ENCODE measurements at regions not wholly inside any gene's neighbourhood (a gene's known extent, or its start where the extent isn't known, plus 50 kb on each side); places are given as distances from the start of the nearest gene placed in this dataset.

DNA sequence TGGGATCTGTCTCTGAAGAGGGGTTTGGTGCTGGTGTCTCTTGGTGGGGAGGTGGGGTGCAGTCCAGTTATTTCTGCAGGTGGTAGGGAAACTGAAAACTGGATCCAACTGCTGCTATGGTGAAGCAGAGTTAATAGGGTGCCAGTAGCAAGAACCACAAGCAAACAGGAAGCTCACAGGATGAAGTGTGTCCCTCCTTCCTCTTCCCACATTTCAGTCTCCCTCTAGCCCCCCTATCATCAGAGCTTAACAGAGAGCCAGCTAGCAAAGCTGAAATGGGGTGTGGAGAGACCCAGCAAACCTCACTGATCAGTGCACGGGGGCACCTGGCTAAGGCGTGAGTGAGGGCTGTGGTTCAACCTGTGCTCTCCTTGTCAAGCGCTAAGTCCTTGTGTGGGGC is 69.1 kb upstream of the C12orf71 start:
- no peak for ATAC-seq (ENCODE audit: insufficient read depth, low FRiP score)
- H3K4me3 ChIP-seq, result no peak overlapping the region
- H3K9me3 ChIP-seq (ENCODE audit: control insufficient read depth in 4 of 4, insufficient read depth in 3 of 4, low read length in 3 of 4), result no peaks in the 10 kb centered on the region
- DNase-seq, result no peak
- H3K9ac ChIP-seq (ENCODE audit: insufficient read depth in 1 of 2, low read length in 2 of 2), result no peak overlapping the region
- no peaks in the 10 kb centered on the region for H3K36me3 ChIP-seq (ENCODE audit: control insufficient read depth in 4 of 4, insufficient read depth in 4 of 4, low read length in 4 of 4)
- H3K27me3 ChIP-seq (ENCODE audit: control insufficient read depth in 3 of 3, insufficient read depth in 3 of 3, low read length in 2 of 3), result no peaks in the 10 kb centered on the region
- H3K27ac ChIP-seq (ENCODE audit: low read depth in 1 of 2, low read length in 1 of 2), result no peak overlapping the region
- H3K4me1 ChIP-seq (ENCODE audit: control insufficient read depth in 5 of 5, insufficient read depth in 5 of 5, low read length in 5 of 5), result no peaks in the 10 kb centered on the region
- TF ChIP-seq, protein P1, sequence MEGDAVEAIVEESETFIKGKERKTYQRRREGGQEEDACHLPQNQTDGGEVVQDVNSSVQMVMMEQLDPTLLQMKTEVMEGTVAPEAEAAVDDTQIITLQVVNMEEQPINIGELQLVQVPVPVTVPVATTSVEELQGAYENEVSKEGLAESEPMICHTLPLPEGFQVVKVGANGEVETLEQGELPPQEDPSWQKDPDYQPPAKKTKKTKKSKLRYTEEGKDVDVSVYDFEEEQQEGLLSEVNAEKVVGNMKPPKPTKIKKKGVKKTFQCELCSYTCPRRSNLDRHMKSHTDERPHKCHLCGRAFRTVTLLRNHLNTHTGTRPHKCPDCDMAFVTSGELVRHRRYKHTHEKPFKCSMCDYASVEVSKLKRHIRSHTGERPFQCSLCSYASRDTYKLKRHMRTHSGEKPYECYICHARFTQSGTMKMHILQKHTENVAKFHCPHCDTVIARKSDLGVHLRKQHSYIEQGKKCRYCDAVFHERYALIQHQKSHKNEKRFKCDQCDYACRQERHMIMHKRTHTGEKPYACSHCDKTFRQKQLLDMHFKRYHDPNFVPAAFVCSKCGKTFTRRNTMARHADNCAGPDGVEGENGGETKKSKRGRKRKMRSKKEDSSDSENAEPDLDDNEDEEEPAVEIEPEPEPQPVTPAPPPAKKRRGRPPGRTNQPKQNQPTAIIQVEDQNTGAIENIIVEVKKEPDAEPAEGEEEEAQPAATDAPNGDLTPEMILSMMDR (IDR thresholded peaks at IDR 0.05; ENCODE audit: control extremely low read depth, extremely low read depth), result no peak
- 52 to 80% methylated on average over 3 of the region's 3 CpGs for WGBS, 2 donors

GRCh38 chr12:27158297-27158696 is 75.9 kb upstream of the C12orf71 start:
- no peaks in the 10 kb centered on the region for H3K27me3 ChIP-seq (ENCODE audit: control insufficient read depth in 3 of 3, insufficient read depth in 3 of 3, low read length in 2 of 3)
- no peaks in the 10 kb centered on the region for H3K9me3 ChIP-seq (ENCODE audit: control insufficient read depth in 4 of 4, insufficient read depth in 3 of 4, low read length in 3 of 4)
- TF ChIP-seq, protein P1 (IDR thresholded peaks at IDR 0.05; ENCODE audit: control extremely low read depth, extremely low read depth), result no peak
- no peak overlapping the region for H3K9ac ChIP-seq (ENCODE audit: insufficient read depth in 1 of 2, low read length in 2 of 2)
- H3K4me3 ChIP-seq, result no peak overlapping the region
- ATAC-seq (ENCODE audit: insufficient read depth, low FRiP score) (no peak), DNase-seq (no peak)
- H3K36me3 ChIP-seq (ENCODE audit: control insufficient read depth in 4 of 4, insufficient read depth in 4 of 4, low read length in 4 of 4), result no peaks in the 10 kb centered on the region
- 84 to 90% methylated on average over 6 of the region's 6 CpGs for WGBS, 2 donors
- no peaks in the 10 kb centered on the region for H3K4me1 ChIP-seq (ENCODE audit: control insufficient read depth in 5 of 5, insufficient read depth in 5 of 5, low read length in 5 of 5)
- H3K27ac ChIP-seq (ENCODE audit: low read depth in 1 of 2, low read length in 1 of 2), result no peak overlapping the region

GRCh38 chr12:27161458-27162228 is 79.3 kb upstream of the C12orf71 start:
- WGBS, 2 donors, result 76 to 82% methylated on average over 8 of the region's 8 CpGs
- no peak for ATAC-seq (ENCODE audit: insufficient read depth, low FRiP score)

More at GRCh38 chr12:27161458-27162228, 79.3 kb upstream of the C12orf71 start:
- H3K36me3 ChIP-seq (ENCODE audit: control insufficient read depth in 4 of 4, insufficient read depth in 4 of 4, low read length in 4 of 4), result no peaks in the 10 kb centered on the region
- no peaks in the 10 kb centered on the region for H3K4me1 ChIP-seq (ENCODE audit: control insufficient read depth in 5 of 5, insufficient read depth in 5 of 5, low read length in 5 of 5)
- no peak for DNase-seq
- H3K9ac ChIP-seq (ENCODE audit: insufficient read depth in 1 of 2, low read length in 2 of 2), result no peak overlapping the region
- TF ChIP-seq, protein P1 (IDR thresholded peaks at IDR 0.05; ENCODE audit: control extremely low read depth, extremely low read depth), result no peak
- H3K27ac ChIP-seq (ENCODE audit: low read depth in 1 of 2, low read length in 1 of 2), result no peak overlapping the region
- no peak overlapping the region for H3K4me3 ChIP-seq
- no peaks in the 10 kb centered on the region for H3K9me3 ChIP-seq (ENCODE audit: control insufficient read depth in 4 of 4, insufficient read depth in 3 of 4, low read length in 3 of 4)
- H3K27me3 ChIP-seq (ENCODE audit: control insufficient read depth in 3 of 3, insufficient read depth in 3 of 3, low read length in 2 of 3), result no peaks in the 10 kb centered on the region
